Bronchial epithelial cell (primary cell): ENCODE measurements at regions not wholly inside any gene's neighbourhood (a gene's known extent, or its start where the extent isn't known, plus 50 kb on each side); places are given as distances from the start of the nearest gene placed in this dataset.

ENCODE experiments used
- DNase-seq: peaks from one replicate; pipeline ENCODE4 v3.0.0-alpha.2; 2010; ENCODE audit warnings: low read depth
- FAIRE-seq: peaks from 2 replicates; lab custom pipeline; 2011; peaks lifted over from hg19 to GRCh38; lab: Jason Lieb, UNC
- H3K27me3 ChIP-seq: 2 replicates; pipeline ENCODE4 v1.5.1; 2011; ENCODE audit warnings: low read length; ENCODE audit not compliant: control insufficient read depth, insufficient read depth
- H3K36me3 ChIP-seq: 2 replicates; pipeline ENCODE4 v1.5.1; 2011; ENCODE audit warnings: low read length; ENCODE audit not compliant: control insufficient read depth, insufficient read depth
- H3K4me3 ChIP-seq: 2 replicates; pipeline ENCODE4 v1.5.1; 2011; ENCODE audit warnings: mild to moderate bottlenecking, low read depth, low read length, control low read depth
- TF ChIP-seq, protein P1 (sequence below): IDR thresholded peaks from 2 replicates; pipeline ENCODE4 v1.5.1; 2011; ENCODE audit warnings: mild to moderate bottlenecking, moderate library complexity, low read length, control low read depth, inconsistent platforms; ENCODE audit not compliant: insufficient read depth, severe bottlenecking

DNA sequence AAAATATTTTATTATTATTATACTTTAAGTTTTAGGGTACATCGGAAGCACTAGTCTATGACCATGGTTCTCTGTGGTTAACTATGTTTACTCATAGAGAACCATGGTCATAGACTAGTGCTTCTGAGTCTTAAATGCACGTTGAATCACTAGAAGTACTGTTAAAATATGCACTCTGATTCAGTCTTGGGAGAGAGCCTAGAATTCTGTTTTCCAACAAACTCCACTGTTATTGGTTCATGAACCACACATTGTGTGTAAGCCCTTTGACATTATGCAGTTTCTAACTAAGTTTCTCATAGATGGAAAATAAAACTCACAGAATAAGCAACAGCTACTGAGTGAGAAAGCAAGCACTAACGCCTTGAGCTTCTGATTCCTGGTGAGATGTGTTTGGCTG is 1120.6 kb downstream of the SORCS1 start:
- TF ChIP-seq, protein P1, sequence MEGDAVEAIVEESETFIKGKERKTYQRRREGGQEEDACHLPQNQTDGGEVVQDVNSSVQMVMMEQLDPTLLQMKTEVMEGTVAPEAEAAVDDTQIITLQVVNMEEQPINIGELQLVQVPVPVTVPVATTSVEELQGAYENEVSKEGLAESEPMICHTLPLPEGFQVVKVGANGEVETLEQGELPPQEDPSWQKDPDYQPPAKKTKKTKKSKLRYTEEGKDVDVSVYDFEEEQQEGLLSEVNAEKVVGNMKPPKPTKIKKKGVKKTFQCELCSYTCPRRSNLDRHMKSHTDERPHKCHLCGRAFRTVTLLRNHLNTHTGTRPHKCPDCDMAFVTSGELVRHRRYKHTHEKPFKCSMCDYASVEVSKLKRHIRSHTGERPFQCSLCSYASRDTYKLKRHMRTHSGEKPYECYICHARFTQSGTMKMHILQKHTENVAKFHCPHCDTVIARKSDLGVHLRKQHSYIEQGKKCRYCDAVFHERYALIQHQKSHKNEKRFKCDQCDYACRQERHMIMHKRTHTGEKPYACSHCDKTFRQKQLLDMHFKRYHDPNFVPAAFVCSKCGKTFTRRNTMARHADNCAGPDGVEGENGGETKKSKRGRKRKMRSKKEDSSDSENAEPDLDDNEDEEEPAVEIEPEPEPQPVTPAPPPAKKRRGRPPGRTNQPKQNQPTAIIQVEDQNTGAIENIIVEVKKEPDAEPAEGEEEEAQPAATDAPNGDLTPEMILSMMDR: no peak
- no peaks in the 10 kb centered on the region for H3K27me3 ChIP-seq
- H3K36me3 ChIP-seq: no peaks in the 10 kb centered on the region
- DNase-seq (no peak), FAIRE-seq (no peak)
- H3K4me3 ChIP-seq: no peak overlapping the region

DNA sequence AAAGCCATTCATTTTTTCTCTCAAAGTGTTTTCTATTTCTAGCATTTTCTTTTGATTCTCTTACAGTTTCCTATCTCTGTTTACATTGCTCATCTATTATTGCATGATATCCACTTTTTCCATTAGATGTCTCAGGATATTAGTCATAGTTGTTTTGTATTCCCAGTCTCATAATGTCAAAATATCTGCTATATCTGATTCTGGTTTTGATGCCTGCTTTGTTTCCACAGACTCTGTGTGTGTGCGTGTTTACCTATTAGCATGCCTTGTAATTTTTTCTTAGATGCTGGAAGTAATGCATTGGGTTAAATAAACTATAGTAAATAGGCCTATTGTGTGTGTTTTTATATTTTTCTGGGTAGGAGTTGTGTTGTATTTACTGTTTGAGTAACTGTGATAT is 1126.3 kb downstream of the SORCS1 start:
- no peaks in the 10 kb centered on the region for H3K27me3 ChIP-seq
- peak; percentile 17 for DNase-seq
- TF ChIP-seq, protein P1: no peak
- no peaks in the 10 kb centered on the region for H3K36me3 ChIP-seq
- H3K4me3 ChIP-seq: no peak overlapping the region
- no peak for FAIRE-seq

DNA sequence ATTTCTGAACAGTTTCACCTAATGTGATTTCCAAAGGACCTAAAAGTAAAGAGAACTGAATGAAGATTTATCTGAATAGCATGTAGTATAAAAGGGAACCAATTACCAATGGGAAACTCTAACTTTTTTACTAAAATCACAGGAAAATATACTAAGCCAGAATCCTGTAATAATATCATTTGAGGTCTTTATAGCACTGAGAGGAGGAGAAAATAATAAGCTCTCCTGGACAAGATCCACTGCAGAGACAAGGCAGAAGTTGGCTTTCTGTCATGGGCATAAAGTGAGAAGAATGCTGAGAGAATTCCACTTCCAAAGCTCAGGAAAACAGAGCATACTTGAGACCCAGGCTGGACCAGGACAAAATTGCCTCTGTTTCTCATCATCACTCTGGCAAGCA is 1131.4 kb downstream of the SORCS1 start:
- FAIRE-seq (no peak), DNase-seq (no peak)
- TF ChIP-seq, protein P1: no peak
- Histone ChIP-seq H3K27me3 (no peaks in the 10 kb centered on the region), H3K4me3 (no peak overlapping the region), H3K36me3 (no peaks in the 10 kb centered on the region)

DNA sequence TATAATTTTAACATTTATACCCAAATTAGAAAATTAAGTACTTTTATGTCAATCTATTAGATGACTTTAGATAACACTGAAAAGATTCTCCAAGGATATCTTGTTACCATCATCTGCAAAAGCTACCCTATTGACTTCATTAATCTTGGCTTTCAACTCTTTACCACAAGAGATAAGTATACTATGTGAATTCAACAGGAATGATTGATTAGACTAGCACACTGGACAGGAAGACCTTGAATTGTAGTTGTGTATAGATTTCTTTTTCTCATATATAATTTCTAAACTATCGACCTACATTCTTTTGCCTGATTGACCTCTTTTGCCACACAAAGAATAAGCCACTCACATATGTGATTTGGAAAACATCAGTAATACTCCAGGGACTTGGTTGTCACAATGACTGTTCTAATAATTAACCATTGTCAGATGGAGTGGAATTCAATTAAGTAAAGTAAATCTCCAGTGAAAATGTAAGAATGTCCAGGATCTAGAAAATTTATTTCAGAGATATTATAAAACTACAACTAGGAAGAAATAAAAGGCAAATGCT is 1132.0 kb downstream of the SORCS1 start:
- FAIRE-seq (no peak), DNase-seq (no peak)
- Histone ChIP-seq H3K4me3 (no peak overlapping the region), H3K27me3 (no peaks in the 10 kb centered on the region), H3K36me3 (no peaks in the 10 kb centered on the region)
- TF ChIP-seq, protein P1: no peak

DNA sequence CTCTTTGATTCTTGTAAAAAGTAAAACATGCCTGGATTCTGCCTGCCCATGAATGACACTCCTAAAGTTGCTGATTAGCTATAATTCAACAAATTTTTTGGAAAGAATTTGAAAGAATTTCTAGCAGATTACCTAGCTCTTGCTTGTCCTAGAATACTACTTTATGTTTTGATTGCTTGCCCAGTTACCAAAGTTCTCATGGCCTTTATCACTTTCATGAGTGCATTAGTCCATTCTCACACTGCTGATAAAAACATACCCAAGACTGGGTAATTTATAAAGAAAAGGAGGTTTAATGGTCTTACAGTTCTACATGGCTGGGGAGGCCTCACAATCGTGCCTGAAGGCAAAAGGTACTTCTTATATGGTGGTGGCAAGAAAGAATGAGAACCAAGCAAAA is 1137.3 kb downstream of the SORCS1 start:
- FAIRE-seq: no peak
- no peaks in the 10 kb centered on the region for H3K27me3 ChIP-seq
- TF ChIP-seq, protein P1: no peak
- H3K4me3 ChIP-seq: no peak overlapping the region
- no peaks in the 10 kb centered on the region for H3K36me3 ChIP-seq
- no peak for DNase-seq

DNA sequence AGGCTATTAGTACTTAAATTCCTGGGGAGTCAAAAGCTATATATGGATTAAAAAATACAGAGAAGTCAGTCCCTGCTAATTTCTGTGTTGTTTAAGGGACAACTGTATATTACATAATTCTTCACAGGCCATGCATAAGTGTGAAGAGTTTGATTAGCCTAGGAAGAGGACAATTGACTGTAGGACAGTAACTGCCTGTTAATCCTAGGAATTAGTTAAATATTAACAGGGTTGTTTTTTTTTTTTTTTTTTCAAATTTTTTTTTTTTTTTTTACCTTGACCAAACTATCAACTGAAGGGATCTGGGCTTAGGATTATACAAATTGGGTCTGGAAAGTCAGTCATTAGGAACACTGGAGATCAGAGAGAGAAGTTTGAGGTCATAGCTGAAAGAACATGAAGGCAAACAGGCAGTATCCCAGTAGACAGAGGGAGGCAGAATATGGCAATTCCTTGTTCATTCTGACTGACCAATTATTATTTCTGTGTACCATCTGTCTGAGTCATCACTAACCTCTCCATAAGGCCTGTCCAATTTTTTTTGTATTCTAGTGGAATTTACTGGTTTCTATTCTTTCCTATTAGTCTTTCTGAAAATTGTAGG is 1139.2 kb downstream of the SORCS1 start:
- H3K27me3 ChIP-seq: no peaks in the 10 kb centered on the region
- no peak for DNase-seq
- no peak for FAIRE-seq
- TF ChIP-seq, protein P1: no peak
- no peak overlapping the region for H3K4me3 ChIP-seq
- H3K36me3 ChIP-seq: no peaks in the 10 kb centered on the region
